GM12872 (cell line): ENCODE measurements at regions not wholly inside any gene's neighbourhood (a gene's known extent, or its start where the extent isn't known, plus 50 kb on each side); places are given as distances from the start of the nearest gene placed in this dataset.

Source experiments
- CTCF ChIP-seq: IDR thresholded peaks from 3 replicates; pipeline ENCODE4 v1.5.1; 2011; ENCODE audit warnings: low read depth, mild to moderate bottlenecking, low read length, moderate library complexity; ENCODE audit not compliant: insufficient read depth

GRCh38 chr16:73131156-73131862 lies 83.4 kb upstream of the ZFHX3 start:
- no peak for TF ChIP-seq CTCF

GRCh38 chr16:73129455-73129854 lies 81.5 kb upstream of the ZFHX3 start:
- TF ChIP-seq CTCF: no peak

GRCh38 chr16:73126525-73126853 lies 78.6 kb upstream of the ZFHX3 start:
- TF ChIP-seq CTCF: no peak

- no peak for TF ChIP-seq CTCF
Observed at GRCh38 chr16:73125850-73126524, 78.1 kb upstream of the ZFHX3 start.

- TF ChIP-seq CTCF: no peak
Observed at GRCh38 chr16:73124665-73125375, 76.9 kb upstream of the ZFHX3 start.

GRCh38 chr16:73124097-73124652 lies 76.2 kb upstream of the ZFHX3 start:
- TF ChIP-seq CTCF: no peak
